HG02623 (cell line): ENCODE measurements at regions not wholly inside any gene's neighbourhood (a gene's known extent, or its start where the extent isn't known, plus 50 kb on each side); places are given as distances from the start of the nearest gene placed in this dataset.

Source experiments
- ATAC-seq: cut with Tn5 transposase; IDR thresholded peaks from one replicate; pipeline ENCODE4 v1.9.1; 2021; ENCODE audit warnings: moderate library complexity; ENCODE audit not compliant: unreplicated experiment

DNA sequence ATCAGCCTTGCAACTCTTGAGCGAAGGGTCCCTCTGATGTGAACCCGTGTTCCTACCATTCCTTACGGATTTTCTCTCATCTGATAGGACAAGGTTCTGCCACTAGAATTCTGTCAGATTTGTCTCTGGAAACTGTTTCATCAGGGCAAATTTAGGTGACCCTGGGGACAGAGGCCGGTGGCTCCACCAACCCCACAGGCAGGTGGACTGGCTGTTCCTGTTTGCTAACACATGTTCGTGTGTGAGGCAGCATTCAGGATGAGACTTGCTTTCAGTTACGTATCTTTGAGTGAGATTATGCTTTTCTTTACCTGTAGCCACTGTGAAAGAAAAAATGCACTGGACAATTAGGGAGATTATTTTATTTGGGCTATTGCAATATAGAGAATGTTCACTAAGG is 449.9 kb downstream of the INHBA start:
- ATAC-seq, result no peak

DNA sequence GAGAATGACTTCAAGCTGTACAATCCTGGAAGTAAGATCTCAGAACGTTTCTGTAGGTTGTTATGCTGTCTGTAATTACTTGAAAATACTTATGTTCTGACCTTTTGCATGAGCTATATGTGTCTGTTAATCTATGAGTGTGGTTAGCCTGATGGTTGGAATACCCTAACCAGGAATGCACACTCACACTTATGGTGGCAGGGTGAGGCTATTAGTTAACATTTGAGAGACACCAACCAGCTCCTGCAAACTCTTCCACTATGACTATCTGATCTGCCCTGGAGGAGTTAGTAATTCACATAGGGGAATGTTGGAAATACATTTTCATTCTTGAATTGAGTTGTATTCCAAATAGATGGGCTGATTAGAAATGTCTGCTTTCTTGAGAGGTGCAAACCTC is 450.3 kb downstream of the INHBA start:
- ATAC-seq, result no peak

DNA sequence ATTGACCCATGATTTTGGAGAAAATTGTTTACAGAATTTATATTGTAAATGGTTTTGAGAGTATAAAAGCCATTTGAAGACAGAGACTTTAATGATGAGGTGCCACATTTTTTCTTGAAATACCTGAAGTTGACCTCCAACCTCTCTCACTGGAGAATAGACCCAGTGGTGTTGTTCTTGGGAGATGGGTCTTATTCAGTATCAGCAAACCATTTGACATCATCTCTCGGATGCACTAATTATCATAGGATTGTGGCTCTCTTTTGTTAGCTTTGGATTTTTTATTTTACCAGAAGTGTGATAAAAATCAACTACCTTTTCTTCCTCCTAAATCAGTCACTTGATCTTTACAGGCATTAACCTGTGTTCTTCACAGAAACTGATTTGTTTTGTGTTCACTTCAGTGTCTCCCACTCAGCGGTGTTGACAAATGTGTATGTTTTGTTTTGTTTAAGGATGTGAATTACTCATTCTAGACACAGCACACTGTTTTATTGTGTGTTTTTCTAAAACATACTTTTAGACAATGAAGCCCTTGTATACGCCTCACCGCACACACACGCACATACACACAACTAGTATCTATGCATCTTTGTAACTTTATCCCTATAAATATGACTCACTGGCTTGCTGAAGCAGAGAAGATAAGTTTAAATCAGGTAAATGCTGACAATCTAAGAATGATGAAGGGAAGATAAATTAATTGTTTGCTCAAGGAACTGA is 455.6 kb downstream of the INHBA start:
- ATAC-seq, result no peak

DNA sequence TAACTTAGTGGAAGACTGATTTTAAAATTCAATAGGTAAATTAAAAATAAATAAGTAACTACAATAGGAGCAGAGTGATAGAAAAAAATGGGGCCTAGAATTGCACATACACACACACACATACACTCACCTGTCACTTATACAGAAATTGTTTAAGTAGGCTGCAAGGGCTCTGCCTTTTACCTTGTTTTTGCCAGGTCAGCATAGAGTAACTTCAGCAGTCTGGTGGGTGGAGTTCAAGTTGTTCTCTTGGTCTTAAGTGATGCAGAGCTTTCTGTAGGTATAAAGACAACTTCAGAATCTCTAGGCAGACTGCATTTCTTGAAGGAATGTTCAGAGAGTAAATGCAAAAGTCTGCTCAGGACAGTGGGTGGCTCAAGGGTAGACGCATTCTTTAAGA is 457.0 kb downstream of the INHBA start:
- no peak for ATAC-seq

DNA sequence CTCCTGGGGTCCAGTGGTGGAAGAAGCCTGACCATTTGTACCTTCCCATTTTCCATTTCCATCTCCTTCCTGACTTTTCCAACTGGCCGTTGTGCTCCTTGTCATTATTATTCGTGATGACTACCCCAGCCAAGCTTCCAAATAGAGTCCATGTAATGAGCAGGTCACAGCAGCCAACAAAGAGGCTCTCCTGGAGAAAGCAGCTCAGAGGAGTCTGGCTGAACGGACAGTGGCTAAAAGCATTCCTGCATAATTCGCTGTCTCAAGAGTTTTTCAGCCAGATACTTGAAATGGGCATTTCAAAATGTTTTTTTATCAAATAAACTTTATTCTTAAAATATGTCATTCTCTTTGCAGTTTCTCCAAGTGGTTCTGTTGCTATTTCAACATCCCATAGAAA is 458.6 kb downstream of the INHBA start:
- ATAC-seq, result no peak

DNA sequence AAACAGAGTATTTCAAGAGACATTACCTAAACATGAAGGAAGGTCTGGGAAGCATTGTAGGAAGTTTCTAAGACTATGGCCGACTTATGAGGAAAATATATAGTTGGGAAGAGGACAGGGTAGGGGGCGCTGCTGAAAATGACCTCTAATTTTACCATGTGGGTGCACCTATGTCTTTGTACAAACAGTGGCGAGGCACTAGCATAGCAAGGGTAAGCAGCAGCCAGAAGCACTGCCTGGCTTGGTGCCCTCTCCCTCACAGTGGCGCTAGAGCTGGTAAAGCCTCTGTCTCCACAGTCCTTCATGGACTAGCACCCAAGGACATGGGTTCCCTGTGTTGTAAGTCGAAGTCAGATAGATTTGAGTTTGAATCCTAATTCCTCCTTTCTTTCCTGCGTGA is 461.2 kb downstream of the INHBA start:
- no peak for ATAC-seq

DNA sequence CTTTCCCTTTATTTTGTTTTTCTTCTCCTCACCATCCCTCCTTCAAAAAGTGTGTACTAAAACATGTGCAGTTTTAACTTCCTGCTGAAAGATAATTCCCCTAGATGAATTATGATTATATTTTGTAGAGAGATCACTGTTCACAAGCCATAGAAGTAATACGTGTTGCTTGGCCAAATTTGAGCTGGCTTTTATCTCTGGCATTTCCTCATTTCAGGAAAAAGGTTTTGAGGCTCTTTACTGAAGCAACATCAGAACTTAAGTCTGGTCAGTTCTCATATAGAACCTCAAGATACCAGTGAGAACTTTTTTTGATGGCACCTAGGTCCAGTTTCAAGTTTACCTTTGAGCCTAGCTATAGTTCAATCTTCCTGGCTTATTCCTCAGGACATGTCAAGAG is 463.3 kb downstream of the INHBA start:
- ATAC-seq, result no peak

DNA sequence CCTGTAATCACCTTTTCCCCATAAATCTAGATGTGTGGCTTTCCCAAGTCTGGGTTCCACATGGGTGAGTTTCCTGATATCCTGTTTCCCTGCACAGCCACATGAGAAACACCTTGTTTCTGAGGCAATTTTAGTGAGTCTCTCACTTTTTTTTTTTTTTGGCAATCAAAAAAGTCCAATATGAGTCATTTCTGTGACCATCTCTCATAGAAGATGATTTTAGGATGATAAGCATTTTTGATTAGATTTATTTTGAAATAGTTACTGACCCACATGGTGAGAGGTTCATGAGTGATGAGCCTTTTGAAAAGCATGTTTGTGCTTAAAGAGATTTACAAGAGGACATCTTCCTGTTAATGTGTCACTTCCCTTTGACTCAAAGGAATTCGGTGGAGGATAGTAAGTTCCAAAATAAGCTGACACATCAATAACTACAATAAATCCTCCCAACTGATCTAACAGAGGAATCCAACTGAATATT is 464.0 kb downstream of the INHBA start:
- no peak for ATAC-seq

DNA sequence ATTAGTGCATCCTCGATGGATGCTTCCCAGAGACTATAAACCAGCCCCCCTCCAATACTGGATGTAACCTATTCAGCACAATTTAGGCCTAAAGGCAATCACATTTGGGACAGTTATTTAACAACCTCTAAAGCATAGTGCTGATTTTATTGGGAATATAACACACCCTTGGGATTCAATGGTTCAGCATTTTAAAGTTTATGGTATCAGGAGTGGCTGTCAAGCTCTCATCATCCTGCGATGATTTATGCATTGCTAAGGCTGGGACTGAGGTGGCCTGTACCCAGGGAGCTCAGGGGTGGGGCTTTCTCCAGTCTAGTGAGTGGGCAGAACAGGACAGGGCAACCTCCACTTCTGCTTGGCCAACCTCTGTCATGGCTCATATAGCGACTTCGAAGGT is 464.9 kb downstream of the INHBA start:
- no peak for ATAC-seq

DNA sequence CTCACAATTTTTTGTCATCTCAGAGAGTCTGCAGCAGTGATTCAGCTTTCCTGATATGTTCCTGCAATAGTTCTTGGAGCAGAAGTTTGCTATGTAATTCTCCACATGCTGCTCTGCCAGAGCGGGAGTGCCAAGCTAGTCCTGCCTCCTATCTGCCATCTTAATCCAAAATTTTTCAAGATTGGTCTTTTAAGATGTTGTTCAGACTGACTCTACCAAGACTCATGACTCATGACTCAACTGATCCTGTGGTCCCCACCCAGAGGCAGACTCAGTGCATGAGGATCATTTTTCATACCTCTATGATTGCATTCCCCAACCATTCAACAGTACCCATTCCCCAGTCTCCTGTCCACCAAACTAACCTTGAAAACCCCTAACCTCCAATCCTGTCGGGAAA is 470.8 kb downstream of the INHBA start:
- ATAC-seq, result no peak

DNA sequence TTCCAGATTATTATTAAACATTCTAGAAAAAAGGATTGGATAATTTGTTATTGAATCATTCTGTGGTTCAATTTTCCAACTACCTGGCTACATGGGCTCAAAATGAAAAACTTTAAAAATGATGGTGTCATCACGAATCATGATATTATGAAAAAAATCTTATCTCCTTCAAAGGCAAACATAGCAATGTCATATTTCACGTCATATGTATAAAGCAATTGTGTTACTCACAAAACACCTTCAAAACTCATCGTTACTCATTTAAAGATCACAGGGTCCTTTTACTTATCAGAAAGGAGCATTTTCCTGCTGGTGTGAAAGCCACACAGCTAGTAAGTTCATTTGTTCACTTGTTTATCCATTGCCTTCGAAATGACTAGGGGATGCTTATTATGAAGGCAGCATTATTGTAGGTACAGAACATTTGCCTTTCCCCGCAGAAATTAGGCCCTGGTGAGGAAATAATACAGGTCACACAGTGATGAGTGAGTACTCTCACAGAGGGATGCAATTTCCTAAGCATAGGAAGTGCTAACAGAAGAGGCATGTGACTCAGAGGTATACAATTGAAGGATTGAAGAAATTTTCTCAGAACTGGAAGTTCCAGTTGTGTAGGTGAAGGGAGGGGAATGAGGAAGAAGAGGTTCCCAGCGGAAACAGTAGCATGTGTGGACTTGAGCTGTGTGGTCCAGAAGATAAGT is 478.7 kb downstream of the INHBA start:
- ATAC-seq, result no peak

DNA sequence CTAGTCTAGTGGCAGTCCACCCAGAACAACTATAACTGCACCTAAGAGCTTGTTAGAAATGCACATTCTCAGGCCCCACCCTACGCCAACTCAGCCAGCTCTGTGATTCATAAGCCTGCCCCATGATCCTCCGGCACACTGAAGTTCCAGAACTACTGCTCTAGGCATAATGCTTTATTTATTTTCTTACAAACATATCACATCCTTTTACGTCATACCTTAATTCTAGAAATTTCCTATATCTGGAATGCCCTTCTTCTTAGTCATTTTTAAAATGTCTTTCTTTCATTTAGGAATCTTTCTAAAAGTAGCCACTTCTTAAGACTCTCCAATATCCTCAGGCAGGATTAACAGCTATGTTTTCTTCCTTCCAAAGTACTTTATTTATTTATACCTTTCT is 480.1 kb downstream of the INHBA start:
- ATAC-seq, result no peak

DNA sequence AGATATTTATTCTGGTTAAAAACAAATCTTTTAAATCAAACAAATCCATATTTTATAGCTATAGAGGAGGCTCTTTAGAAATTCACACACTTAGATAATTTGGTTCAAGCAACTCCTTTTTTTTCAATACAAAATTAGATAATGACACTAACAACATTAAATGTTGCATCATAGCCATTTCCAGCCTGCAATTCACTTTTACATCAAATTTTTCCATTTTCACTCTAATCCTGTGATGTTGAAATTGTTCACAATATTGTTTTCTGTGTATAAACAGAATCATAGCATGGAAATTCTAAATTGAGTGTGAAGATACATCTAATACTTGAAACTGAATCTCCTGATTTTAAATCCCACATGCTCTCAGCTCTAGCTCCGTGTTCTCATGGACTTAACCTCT is 482.6 kb downstream of the INHBA start:
- ATAC-seq, result no peak

DNA sequence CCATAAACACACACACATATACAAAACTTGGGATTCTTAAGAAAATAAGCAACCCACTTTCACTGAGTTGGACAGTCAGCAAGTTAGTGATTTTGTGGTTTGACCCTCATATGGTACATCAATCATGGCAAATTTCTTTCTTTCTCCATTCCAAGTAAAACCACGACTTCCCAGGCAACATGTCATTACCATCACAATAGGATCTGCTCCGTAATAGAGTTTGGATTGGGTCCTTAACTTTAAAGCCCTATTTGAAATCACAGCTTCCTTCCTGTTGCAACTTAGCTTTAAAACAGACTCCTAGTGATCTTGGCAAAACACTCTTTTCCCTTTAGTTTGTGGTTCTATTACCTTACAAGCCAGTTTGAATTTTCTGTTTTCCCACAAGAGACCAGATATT is 483.6 kb downstream of the INHBA start:
- no peak for ATAC-seq

DNA sequence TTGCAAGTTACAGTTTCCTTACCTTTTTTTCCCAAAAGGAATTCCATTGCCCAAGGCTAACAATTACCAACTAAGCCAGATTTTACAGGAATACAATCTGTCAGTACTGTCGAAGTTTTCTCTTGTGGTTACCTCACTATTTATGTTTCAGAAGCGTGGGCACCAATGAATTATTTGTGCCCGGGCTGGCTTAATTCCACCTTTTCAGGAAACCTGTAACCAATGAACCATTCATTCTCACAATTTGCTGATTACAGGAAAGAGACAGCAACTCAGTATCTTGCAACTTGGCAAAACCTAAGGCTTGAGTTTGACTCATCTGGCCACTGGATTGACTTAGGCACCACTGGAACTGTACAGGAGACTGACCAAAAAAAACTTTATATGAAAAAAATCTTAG is 485.6 kb downstream of the INHBA start:
- no peak for ATAC-seq

DNA sequence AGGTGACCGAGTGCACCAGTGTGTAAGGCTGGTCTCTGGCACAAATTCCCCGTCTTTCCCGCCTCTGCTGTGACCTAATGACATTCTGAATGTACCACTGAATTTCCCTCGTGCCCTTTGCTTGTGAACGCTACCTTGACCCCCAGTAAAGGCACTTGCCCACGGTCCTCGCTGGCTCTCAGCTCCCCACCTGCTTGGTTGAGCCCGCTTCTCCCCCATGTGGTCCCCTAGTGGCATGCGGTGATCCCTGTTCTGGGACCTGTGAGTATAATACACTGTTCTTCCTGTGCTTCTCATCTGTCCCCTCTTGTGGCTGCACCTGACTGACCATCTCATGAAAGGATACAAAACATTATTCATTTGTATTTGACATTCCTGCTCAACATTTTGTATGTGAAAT is 495.7 kb downstream of the INHBA start:
- ATAC-seq, result no peak

DNA sequence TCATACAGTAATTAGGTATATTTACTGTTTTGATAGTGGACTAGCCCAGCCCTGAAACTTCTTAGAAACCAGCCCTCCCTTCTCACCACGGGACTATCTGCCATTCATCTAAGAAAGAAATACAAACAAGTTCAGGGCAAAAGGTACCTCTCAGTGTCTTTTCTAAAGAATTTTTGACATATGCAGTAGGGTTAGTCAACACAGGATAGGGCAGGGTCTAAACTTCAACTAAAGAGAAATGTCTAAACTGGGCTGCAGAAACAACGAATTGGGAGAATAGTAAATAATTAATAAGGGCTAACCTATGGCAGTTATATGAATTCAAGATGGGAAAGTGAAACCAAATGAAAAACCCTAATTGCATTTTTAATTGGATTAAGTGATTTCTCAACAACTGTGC is 496.6 kb downstream of the INHBA start:
- ATAC-seq, result no peak

DNA sequence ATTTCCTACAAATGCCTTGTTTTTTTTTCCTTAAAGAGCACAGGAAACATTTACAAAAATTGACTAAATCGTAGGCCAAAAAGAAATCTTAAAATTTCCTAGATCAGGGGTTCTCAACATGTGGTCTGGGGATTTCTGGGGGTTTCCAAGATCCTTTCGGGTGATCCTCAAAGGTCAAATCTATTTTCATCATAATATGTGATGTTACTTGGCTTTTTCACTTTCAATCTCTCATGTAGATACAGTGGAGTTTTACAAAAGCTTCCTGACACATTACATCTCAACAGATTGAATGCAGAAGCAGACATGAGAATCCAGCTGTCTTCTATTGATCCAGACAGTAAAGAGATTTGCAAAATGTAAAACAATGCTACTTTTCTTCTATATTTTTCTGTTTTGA is 497.3 kb downstream of the INHBA start:
- ATAC-seq, result peak; percentile 71

DNA sequence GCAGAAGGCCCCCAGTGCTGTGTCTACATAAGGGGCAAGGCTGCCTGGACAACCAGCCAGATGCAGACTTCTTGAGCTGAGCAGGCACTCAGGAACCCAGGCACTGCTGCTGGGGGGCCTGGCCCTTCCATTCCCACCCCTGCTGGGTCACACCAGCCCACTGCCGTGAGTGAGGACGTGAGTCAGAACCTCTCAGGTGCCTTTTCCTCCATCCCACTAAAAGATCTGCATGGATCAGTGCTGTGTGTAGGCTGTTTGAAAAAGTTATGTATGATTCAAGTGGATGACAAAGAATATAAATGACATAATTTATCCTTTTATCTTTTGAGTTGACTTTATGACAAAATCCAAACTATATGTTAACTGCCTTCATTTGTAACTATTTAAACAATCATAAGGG is 499.3 kb downstream of the INHBA start:
- no peak for ATAC-seq

DNA sequence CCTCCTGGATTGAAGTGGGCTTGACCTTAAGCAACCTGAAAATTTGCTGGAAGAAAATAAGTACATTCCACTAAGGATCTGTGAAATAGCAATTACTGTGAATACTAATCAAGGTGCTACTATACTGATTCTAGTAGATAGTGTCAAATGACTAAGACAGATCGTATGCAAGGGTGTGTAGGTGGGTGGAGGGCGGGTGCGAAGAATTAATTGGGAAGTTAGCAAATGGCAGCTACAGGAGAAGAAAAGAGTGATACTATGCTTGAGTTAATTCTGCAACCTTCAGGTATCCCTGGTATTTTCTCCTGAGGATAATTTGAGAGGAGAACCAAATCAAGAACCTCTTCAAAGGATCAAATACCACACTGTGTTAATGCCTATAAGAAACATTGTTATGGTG is 501.9 kb downstream of the INHBA start:
- ATAC-seq, result no peak

DNA sequence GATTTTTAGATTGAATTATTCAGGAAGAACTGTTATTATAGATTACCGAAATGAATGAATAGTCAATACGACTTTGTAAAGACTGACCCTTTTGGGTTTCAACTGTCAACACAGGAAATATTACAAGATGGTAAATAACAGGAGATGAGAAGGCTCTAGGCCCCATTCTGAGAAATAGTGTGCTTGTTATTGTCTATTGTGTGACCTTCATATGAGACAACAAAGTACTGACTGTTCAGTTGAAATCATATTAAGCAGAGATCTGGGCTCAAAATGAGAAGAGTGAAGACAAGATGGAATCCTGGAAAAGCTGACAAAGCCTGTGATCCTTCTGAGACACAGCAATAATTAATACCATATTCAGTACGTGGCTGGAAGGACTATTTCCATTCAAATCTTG is 503.8 kb downstream of the INHBA start:
- no peak for ATAC-seq

DNA sequence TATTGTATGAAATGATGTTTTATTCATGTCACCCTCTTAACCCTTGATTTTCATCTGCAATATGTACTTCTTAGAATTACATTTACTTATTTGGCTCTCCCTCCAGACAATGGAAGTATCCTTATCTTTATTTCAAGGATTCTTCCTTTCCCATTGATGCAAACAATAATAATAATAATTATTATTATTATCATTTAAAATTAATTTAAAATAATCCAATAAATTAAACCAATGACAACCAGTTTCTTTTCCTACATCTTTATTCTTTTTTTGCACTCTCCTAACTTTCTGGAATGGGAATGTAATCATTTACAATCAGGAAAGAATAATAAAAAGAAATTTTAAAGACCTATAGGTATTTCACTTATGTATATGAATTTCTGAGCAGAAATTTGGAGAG is 504.4 kb downstream of the INHBA start:
- no peak for ATAC-seq

DNA sequence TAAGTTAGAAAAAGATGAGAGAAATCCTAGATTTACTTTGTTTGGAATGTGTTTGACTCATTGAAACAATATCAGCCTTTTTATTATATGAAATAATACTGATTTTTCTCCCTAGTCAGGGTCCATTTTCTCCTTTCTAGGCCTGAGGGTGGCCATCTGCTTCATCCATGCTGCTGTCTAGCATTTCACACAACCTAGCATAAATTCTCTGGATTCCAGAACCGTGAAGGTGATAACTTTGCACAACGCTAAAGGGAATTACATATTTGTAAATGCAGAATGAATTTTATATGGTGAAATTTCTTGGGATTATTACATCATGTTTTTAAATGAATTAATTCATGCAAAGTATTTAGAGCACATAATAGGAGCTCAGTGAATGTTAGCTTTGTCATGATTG is 505.1 kb downstream of the INHBA start:
- no peak for ATAC-seq
